Prostate gland (tissue), 2 donors: ENCODE measurements at regions not wholly inside any gene's neighbourhood (a gene's known extent, or its start where the extent isn't known, plus 50 kb on each side); places are given as distances from the start of the nearest gene placed in this dataset.
A peak's percentile ranks its signal among the peaks of the same experiment; 100 is the strongest.

Source experiments
- DNase-seq: peaks from one replicate; pipeline ENCODE4 v3.0.0-alpha.2; 2019; ENCODE audit warnings: low spot score
- H3K27ac ChIP-seq, 2 donors: fragments of 200-600 bp; sonication (generic); 2 replicates each; pipeline ENCODE4 v1.5.1; 2017 to 2019
- H3K27me3 ChIP-seq: fragments of 200-600 bp; sonication (generic); replicated peaks from 2 replicates; pipeline ENCODE4 v1.5.1; 2019; ENCODE audit not compliant: insufficient read depth
- H3K36me3 ChIP-seq, 2 donors: fragments of 200-600 bp; sonication (generic); 1 replicate in 1 of 2; 2 replicates in 1 of 2; pipeline versions ENCODE4 v1.5.1 to v1.8.1; 2017 to 2019
- H3K4me1 ChIP-seq: fragments of 200-600 bp; sonication (generic); replicated peaks from 2 replicates; pipeline ENCODE4 v1.5.1; 2019
- H3K4me3 ChIP-seq, 2 donors: fragments of 200-600 bp; sonication (generic); 2 replicates each; pipeline ENCODE4 v1.5.1; 2017 to 2019
- H3K9me3 ChIP-seq: fragments of 200-600 bp; sonication (generic); 2 replicates; pipeline ENCODE4 v1.5.1; 2017
- CTCF ChIP-seq, 4 experiments: fragments of 200-600 bp in 2 of 4; fragments of 450-650 bp in 2 of 4; sonication (generic) in 2 of 4; IDR thresholded peaks; 1 replicate in 3 of 4; 2 replicates in 1 of 4; pipeline ENCODE4 v1.5.1; 2016 to 2019; ENCODE audit warnings: antibody characterized with exemption in 4 of 4, mild to moderate bottlenecking in 2 of 4, moderate library complexity in 2 of 4
- POLR2A ChIP-seq: fragments of 450-650 bp; IDR thresholded peaks from one replicate; pipeline ENCODE4 v1.6.1; 2016; ENCODE audit warnings: antibody characterized with exemption, mild to moderate bottlenecking
- POLR2AphosphoS5 ChIP-seq: sonication (generic); formaldehyde crosslinking; IDR thresholded peaks from one replicate; pipeline ENCODE4 v1.6.1; 2017; ENCODE audit warnings: antibody characterized with exemption
- WGBS: methylation state at CpG from one replicate; pipeline ENCODE4 v1.1.5; 2018; 5-methylcytosine and 5-hydroxymethylcytosine counted together
- intact Hi-C: fragments of 100-400 bp; cut with DNase I; formaldehyde crosslinking; loops from one replicate; pipeline ENCODE4 v1.14.2; 2022

- Histone ChIP-seq H3K36me3 (no peaks in the 10 kb centered on the region), H3K4me1 (peaks cover 26% of the 10 kb centered on the region), H3K4me3 (peak overlapping the region in 1 of 2 donors; percentile 4), H3K27ac (peak overlapping the region; percentile 75 to 80), H3K9me3 (no peaks in the 10 kb centered on the region), H3K27me3 (no peaks in the 10 kb centered on the region)
- intact Hi-C loops, result no loop called here
- no peak for DNase-seq
- TF ChIP-seq POLR2AphosphoS5 (no peak), CTCF (IDR thresholded peaks at IDR 0.05) (no peak), POLR2A (no peak)
- WGBS, result 17% methylated on average over 4 of the region's 4 CpGs
These were observed 154.5 kb upstream of the IER5L start for GRCh38 chr9:129332581-129332980.

GRCh38 chr9:129331772-129332500 is 153.9 kb upstream of the IER5L start:
- TF ChIP-seq POLR2A (peak; percentile 45), POLR2AphosphoS5 (peak; percentile 85), CTCF (IDR thresholded peaks at IDR 0.05) (peak in 1 of 4 experiments; percentile 3)
- DNase-seq, result peak; percentile 84
- intact Hi-C loops, result no loop called here
- peak overlapping the region in 1 of 2 donors; percentile 4 for H3K4me3 ChIP-seq
- WGBS, result 59% methylated on average over 13 of the region's 13 CpGs
- H3K4me1 ChIP-seq, result peaks cover 23% of the 10 kb centered on the region
- H3K27me3 ChIP-seq, result no peaks in the 10 kb centered on the region
- H3K9me3 ChIP-seq, result no peaks in the 10 kb centered on the region
- H3K27ac ChIP-seq, result peak overlapping the region; percentile 75 to 80
- H3K36me3 ChIP-seq, result no peaks in the 10 kb centered on the region

- no peaks in the 10 kb centered on the region for H3K9me3 ChIP-seq
- no peak overlapping the region for H3K4me3 ChIP-seq
- no peak for DNase-seq
- H3K27me3 ChIP-seq, result no peaks in the 10 kb centered on the region
- no peaks in the 10 kb centered on the region for H3K36me3 ChIP-seq
- H3K27ac ChIP-seq, result peak overlapping the region in 1 of 2 donors; percentile 75
- H3K4me1 ChIP-seq, result peaks cover 23% of the 10 kb centered on the region
- intact Hi-C loops, result no loop called here
- 50% methylated on average over 4 of the region's 4 CpGs for WGBS
- no peak for TF ChIP-seq CTCF (IDR thresholded peaks at IDR 0.05)
- TF ChIP-seq POLR2AphosphoS5, result no peak
- TF ChIP-seq POLR2A, result no peak
These were observed 153.4 kb upstream of the IER5L start for GRCh38 chr9:129331493-129331765.

GRCh38 chr9:129330711-129331492 is 152.8 kb upstream of the IER5L start:
- intact Hi-C loops, result no loop called here
- 94% methylated on average over 4 of the region's 4 CpGs for WGBS
- Histone ChIP-seq H3K4me1 (peaks cover 19% of the 10 kb centered on the region), H3K9me3 (no peaks in the 10 kb centered on the region), H3K4me3 (no peak overlapping the region), H3K27ac (peak overlapping the region in 1 of 2 donors; percentile 75), H3K27me3 (no peaks in the 10 kb centered on the region), H3K36me3 (no peaks in the 10 kb centered on the region)
- no peak for DNase-seq
- TF ChIP-seq POLR2A, result no peak
- peak in 1 of 4 experiments; percentile 23 for TF ChIP-seq CTCF (IDR thresholded peaks at IDR 0.05)
- TF ChIP-seq POLR2AphosphoS5, result no peak
